ENCODE measurements at regions not wholly inside any gene's neighbourhood (a gene's known extent, or its start where the extent isn't known, plus 50 kb on each side); places are given as distances from the start of the nearest gene placed in this dataset.
"Not testable (repeated sequence)": the region's sequence is repeated elsewhere in the genome, so short reads cannot be mapped to it uniquely, and the experiment has no call there.

DNA sequence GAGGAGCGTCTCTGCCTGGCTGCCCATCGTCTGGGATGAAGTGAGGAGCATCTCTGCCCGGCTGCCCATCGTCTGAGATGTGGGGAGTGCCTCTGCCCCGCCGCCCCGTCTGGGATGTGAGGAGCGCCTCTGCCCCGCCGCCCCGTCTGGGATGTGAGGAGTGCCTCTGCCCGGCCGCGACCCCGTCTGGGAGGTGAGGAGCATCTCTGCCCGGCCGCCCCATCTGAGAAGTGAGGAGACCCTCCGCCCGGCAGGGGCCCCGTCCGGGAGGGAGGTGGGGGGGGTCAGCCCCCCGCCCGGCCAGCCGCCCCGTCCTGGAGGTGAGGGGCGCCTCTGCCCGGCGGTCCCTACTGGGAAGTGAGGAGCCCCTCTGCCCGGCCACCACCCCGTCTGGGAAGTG is 129.3 kb downstream of the ZNF486 start:
- H3K9me3 ChIP-seq (replicated peaks; ENCODE audit: control insufficient read depth, low read depth, low read length); H3K27me3 ChIP-seq (ENCODE audit: control insufficient read depth, insufficient read depth, low read length); H3K4me3 ChIP-seq (ENCODE audit: low read length); H3K36me3 ChIP-seq (ENCODE audit: control insufficient read depth, insufficient read depth, low read length); H3K27ac ChIP-seq (ENCODE audit: low read length); H3K4me1 ChIP-seq (ENCODE audit: control insufficient read depth, insufficient read depth, low read length); DNase-seq: not testable (repeated sequence)
- WGBS (ENCODE audit: insufficient coverage): 99% methylated on average over 16 of the region's 30 CpGs

DNA sequence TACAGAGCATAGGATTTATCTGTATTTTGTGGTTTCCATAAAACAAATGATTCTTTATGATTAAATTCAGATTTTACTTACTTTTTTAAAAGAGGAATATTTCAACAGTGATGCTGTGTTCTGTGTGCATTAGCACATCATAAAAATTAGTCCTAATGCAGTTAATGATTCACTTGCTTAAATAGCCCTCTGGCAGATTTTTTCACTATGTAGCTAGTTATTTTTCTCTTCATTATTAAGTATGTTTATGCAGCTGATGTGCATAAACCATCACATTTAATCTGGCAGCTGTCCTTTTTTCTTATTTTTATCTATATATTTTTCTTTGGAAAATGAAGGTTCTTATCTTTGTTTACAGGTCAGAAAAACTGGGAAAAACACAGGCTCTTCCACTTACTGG is 127.2 kb downstream of the ZNF486 start:
- Histone ChIP-seq H3K9me3 (replicated peaks; ENCODE audit: control insufficient read depth, low read depth, low read length) (no peaks in the 10 kb centered on the region), H3K36me3 (ENCODE audit: control insufficient read depth, insufficient read depth, low read length) (no peaks in the 10 kb centered on the region), H3K27me3 (ENCODE audit: control insufficient read depth, insufficient read depth, low read length) (no peaks in the 10 kb centered on the region), H3K4me1 (ENCODE audit: control insufficient read depth, insufficient read depth, low read length) (no peaks in the 10 kb centered on the region), H3K4me3 (ENCODE audit: low read length) (no peak overlapping the region), H3K27ac (ENCODE audit: low read length) (no peak overlapping the region)
- DNase-seq: no peak

DNA sequence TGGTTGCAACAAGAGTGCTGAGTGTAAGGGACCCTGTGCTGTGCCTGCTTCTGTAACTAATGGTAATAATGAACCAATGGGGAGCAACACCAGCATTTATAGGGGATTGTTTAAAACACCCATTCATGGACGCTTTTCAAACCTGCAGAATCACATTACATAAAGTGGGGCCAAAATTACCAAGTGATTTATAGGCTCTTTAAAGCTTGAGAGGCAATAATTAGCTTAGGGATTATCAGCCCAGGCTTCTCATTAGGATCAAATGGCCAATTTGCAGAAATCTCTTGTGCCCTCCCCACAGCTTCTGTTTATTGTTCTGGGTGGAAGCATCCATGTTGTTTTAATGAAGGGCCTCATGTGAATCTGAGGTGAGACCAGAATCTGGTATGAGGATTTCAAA is 125.5 kb downstream of the ZNF486 start:
- not testable (repeated sequence) for H3K4me1 ChIP-seq (ENCODE audit: control insufficient read depth, insufficient read depth, low read length); H3K27ac ChIP-seq (ENCODE audit: low read length); H3K4me3 ChIP-seq (ENCODE audit: low read length); H3K9me3 ChIP-seq (replicated peaks; ENCODE audit: control insufficient read depth, low read depth, low read length); H3K27me3 ChIP-seq (ENCODE audit: control insufficient read depth, insufficient read depth, low read length); H3K36me3 ChIP-seq (ENCODE audit: control insufficient read depth, insufficient read depth, low read length); DNase-seq
- WGBS (ENCODE audit: insufficient coverage): no CpG with 5 or more reads among the region's 1 CpG

DNA sequence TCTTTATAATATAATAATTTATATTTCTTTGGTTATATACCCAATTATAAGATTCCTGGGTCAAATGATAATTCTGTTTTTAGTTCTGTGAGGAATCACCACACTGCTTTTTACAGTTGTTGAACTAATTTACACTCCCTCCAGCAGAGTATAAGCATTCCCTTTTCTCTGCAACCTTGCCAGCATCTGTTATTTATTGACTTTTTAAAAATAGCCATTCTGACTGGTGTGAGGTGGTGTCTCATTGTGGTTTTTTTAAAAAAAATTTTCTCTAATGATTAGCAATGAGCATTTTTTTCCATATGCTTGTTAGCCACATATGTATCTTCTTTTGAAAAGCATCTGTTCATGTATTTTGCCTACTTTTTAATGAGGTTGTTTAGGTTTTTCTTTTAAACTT is 122.2 kb downstream of the ZNF486 start:
- no peak overlapping the region for H3K4me3 ChIP-seq (ENCODE audit: low read length)
- no peaks in the 10 kb centered on the region for H3K27me3 ChIP-seq (ENCODE audit: control insufficient read depth, insufficient read depth, low read length)
- H3K4me1 ChIP-seq (ENCODE audit: control insufficient read depth, insufficient read depth, low read length): no peaks in the 10 kb centered on the region
- no peaks in the 10 kb centered on the region for H3K9me3 ChIP-seq (replicated peaks; ENCODE audit: control insufficient read depth, low read depth, low read length)
- H3K27ac ChIP-seq (ENCODE audit: low read length): no peak overlapping the region
- no peak for DNase-seq
- no peaks in the 10 kb centered on the region for H3K36me3 ChIP-seq (ENCODE audit: control insufficient read depth, insufficient read depth, low read length)

DNA sequence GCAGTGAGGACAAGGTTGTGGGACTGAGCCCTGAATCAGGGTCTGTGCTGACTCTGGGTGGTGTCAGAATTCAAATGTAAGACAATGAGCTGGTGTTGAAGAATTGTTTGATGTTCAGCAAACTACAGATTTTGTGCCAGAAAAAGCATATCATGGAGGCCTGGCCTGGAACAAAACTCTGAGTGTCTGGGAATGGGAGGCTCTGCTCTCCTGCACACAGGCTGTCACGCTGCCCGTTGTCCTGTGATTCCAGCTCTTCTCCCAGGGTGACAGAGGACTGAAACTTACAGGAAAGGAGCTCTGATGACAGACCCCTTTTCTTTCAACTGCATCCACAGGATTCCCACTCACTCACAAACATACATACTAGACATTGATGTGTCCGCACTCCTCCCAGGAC is 120.1 kb downstream of the ZNF486 start:
- Histone ChIP-seq H3K27ac (ENCODE audit: low read length) (no peak overlapping the region), H3K9me3 (replicated peaks; ENCODE audit: control insufficient read depth, low read depth, low read length) (no peaks in the 10 kb centered on the region), H3K4me3 (ENCODE audit: low read length) (no peak overlapping the region), H3K27me3 (ENCODE audit: control insufficient read depth, insufficient read depth, low read length) (no peaks in the 10 kb centered on the region), H3K4me1 (ENCODE audit: control insufficient read depth, insufficient read depth, low read length) (no peaks in the 10 kb centered on the region), H3K36me3 (ENCODE audit: control insufficient read depth, insufficient read depth, low read length) (no peaks in the 10 kb centered on the region)
- DNase-seq: no peak
- 71% methylated on average over 3 of the region's 3 CpGs for WGBS (ENCODE audit: insufficient coverage)

DNA sequence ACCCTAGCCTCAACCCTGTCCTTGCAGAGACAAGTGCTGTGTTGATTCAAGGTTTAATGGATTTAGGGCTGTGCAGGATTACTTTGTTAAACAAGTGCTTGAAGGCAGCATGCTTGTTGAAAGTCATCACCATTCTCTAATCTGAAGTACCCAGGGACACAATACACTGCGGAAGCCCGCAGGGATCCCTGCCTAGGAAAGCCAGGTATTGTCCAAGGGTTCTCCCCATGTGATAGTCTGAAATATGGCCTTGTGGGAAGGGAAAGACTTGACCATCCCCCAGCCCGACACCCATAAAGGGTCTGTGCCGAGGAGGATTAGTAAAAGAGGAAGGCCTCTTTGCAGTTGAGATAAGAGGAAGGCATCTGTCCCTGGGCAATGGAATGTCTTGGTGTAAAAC is 118.9 kb downstream of the ZNF486 start:
- not testable (repeated sequence) for H3K9me3 ChIP-seq (replicated peaks; ENCODE audit: control insufficient read depth, low read depth, low read length); H3K36me3 ChIP-seq (ENCODE audit: control insufficient read depth, insufficient read depth, low read length); H3K4me3 ChIP-seq (ENCODE audit: low read length); DNase-seq; H3K27me3 ChIP-seq (ENCODE audit: control insufficient read depth, insufficient read depth, low read length); H3K27ac ChIP-seq (ENCODE audit: low read length); H3K4me1 ChIP-seq (ENCODE audit: control insufficient read depth, insufficient read depth, low read length)
- WGBS (ENCODE audit: insufficient coverage): no CpG with 5 or more reads among the region's 4 CpGs

DNA sequence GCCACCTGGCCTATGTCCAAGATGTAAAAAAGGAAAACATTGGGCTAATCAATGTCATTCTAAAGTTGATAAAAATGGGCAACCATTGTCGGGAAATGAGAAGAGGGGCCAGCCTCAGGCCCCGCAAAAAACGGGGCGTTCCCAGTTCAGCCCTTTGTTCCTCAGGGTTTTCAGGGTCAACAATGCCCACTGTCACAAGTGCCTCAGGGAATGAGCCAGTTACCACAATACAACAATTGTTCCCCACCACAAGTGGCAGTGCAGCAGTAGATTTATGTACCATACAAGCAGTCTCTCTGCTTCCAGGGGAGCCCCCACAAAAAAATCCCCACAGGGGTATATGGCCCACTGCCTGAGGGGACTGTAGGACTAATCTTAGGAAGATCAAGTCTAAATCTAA is 112.5 kb downstream of the ZNF486 start:
- Histone ChIP-seq H3K4me3 (ENCODE audit: low read length) (no peak overlapping the region), H3K27me3 (ENCODE audit: control insufficient read depth, insufficient read depth, low read length) (no peaks in the 10 kb centered on the region), H3K4me1 (ENCODE audit: control insufficient read depth, insufficient read depth, low read length) (no peaks in the 10 kb centered on the region), H3K27ac (ENCODE audit: low read length) (no peak overlapping the region), H3K9me3 (replicated peaks; ENCODE audit: control insufficient read depth, low read depth, low read length) (no peaks in the 10 kb centered on the region), H3K36me3 (ENCODE audit: control insufficient read depth, insufficient read depth, low read length) (no peaks in the 10 kb centered on the region)
- no peak for DNase-seq
- 100% methylated on average over 3 of the region's 4 CpGs for WGBS (ENCODE audit: insufficient coverage)

DNA sequence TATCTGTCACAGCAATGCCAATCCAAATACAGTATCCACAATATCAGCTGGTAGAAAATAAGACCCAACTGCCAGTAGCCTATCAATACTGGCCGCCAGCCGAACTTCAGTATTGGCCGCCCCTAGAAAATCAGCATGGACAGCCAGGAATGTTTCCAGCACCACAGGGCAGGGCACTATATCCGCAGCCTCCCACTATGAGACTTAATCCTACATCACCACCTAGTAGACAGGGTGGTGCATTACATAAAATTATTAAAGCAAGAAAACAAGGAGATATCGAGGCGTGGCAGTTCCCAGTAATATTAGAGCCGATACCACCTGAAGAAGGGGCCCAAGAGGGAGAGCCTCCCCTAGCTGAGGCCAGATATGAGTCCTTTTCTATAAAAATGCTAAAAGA is 111.3 kb downstream of the ZNF486 start:
- no peaks in the 10 kb centered on the region for H3K4me1 ChIP-seq (ENCODE audit: control insufficient read depth, insufficient read depth, low read length)
- no peaks in the 10 kb centered on the region for H3K27me3 ChIP-seq (ENCODE audit: control insufficient read depth, insufficient read depth, low read length)
- H3K4me3 ChIP-seq (ENCODE audit: low read length): no peak overlapping the region
- peak; percentile 45 for DNase-seq
- H3K27ac ChIP-seq (ENCODE audit: low read length): no peak overlapping the region
- WGBS (ENCODE audit: insufficient coverage): no CpG with 5 or more reads among the region's 7 CpGs
- H3K9me3 ChIP-seq (replicated peaks; ENCODE audit: control insufficient read depth, low read depth, low read length): no peaks in the 10 kb centered on the region
- no peaks in the 10 kb centered on the region for H3K36me3 ChIP-seq (ENCODE audit: control insufficient read depth, insufficient read depth, low read length)

DNA sequence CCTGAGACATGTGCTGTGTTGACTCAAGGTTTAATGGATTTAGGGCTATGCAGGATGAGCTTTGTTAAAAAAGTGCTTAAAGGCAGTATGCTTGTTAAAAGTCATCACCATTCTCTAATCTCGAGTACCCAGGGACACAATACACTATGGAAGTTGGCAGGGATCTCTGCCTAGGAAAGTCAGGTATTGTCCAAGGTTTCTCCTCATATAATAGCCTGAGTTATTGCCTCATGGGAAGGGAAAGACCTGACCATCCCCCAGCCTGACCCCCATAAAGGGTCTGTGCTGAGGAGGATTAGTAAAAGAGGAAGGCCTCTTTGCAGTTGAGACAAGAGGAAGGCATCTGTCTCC is 109.7 kb downstream of the ZNF486 start:
- H3K36me3 ChIP-seq (ENCODE audit: control insufficient read depth, insufficient read depth, low read length); H3K4me1 ChIP-seq (ENCODE audit: control insufficient read depth, insufficient read depth, low read length); H3K27me3 ChIP-seq (ENCODE audit: control insufficient read depth, insufficient read depth, low read length); H3K4me3 ChIP-seq (ENCODE audit: low read length); DNase-seq; H3K9me3 ChIP-seq (replicated peaks; ENCODE audit: control insufficient read depth, low read depth, low read length); H3K27ac ChIP-seq (ENCODE audit: low read length): not testable (repeated sequence)
- WGBS (ENCODE audit: insufficient coverage): no CpG with 5 or more reads among the region's 1 CpG

DNA sequence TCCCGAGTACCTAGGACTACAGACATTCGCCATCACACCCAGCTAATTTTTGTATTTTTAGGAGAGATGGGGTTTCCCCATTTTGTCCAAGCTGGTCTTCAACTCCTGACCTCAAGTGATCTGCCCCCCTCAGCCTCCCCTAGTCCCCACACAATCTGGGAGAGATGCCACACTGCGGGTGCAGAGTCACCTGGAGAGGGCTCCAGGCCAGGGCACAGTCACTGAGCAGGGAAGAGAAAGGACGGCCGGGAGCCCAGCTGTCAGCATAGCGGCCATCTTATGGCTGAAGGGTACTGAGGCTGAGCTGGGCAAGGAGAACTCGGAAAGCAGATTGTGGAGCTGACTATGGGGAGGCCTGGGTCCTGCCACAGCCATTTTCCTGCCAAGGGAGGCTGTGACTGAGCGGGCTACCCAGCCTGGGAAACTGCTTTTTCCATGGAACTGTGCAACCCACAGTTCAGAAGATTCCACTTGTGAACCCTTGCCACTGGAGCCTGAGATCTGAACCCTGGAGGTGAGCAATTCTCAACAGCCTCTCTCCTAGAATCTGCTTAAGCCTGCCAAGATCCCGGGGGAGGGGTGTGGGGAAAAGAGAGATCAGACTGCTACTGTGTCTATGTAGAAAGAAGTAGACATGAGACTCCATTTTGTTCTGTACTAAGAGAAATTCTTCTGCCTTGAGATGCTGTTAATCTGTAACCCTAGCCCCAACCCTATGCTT is 109.2 kb downstream of the ZNF486 start:
- DNase-seq: no peak
- Histone ChIP-seq H3K36me3 (ENCODE audit: control insufficient read depth, insufficient read depth, low read length) (no peaks in the 10 kb centered on the region), H3K27ac (ENCODE audit: low read length) (no peak overlapping the region), H3K4me1 (ENCODE audit: control insufficient read depth, insufficient read depth, low read length) (no peaks in the 10 kb centered on the region), H3K27me3 (ENCODE audit: control insufficient read depth, insufficient read depth, low read length) (no peaks in the 10 kb centered on the region), H3K4me3 (ENCODE audit: low read length) (no peak overlapping the region), H3K9me3 (replicated peaks; ENCODE audit: control insufficient read depth, low read depth, low read length) (no peaks in the 10 kb centered on the region)
- 83% methylated on average over 6 of the region's 9 CpGs for WGBS (ENCODE audit: insufficient coverage)

DNA sequence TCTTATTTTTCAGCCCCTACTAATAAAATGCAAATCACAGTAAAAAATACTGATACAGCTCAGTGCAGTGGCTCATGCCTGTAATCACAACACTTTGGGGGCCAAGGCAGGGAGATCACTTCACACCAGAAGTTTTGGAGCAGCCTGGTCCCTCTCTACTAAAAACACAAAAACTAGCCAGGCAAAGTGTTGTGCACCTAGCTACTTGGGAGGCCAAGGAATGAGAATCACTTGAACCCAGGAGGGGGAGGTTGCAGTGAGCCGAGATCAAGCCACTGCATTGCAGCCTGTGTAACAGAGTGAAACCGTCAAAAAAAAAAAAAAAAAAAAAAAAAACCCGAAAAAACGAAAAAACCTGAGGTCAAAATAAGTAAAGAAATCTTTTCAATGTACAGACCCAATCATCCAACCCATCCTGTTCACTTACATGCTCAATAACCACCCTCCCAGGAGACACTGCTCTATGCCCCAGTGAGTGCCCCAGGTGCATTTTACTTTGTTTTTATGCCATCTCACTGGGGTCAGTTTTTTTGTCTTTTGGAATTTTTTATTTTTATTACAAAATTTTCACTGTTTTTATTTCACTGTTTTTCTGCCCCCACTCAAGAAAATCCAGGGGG is 107.0 kb downstream of the ZNF486 start:
- Histone ChIP-seq H3K36me3 (ENCODE audit: control insufficient read depth, insufficient read depth, low read length) (no peaks in the 10 kb centered on the region), H3K27ac (ENCODE audit: low read length) (no peak overlapping the region), H3K9me3 (replicated peaks; ENCODE audit: control insufficient read depth, low read depth, low read length) (no peaks in the 10 kb centered on the region), H3K4me1 (ENCODE audit: control insufficient read depth, insufficient read depth, low read length) (no peaks in the 10 kb centered on the region), H3K27me3 (ENCODE audit: control insufficient read depth, insufficient read depth, low read length) (no peaks in the 10 kb centered on the region), H3K4me3 (ENCODE audit: low read length) (no peak overlapping the region)
- no CpG with 5 or more reads among the region's 4 CpGs for WGBS (ENCODE audit: insufficient coverage)
- DNase-seq: no peak
